Transverse colon (tissue), 4 donors: ENCODE measurements at regions not wholly inside any gene's neighbourhood (a gene's known extent, or its start where the extent isn't known, plus 50 kb on each side); places are given as distances from the start of the nearest gene placed in this dataset.
A peak's percentile ranks its signal among the peaks of the same experiment; 100 is the strongest.

Source experiments
- DNase-seq: peaks from one replicate; pipeline ENCODE4 v3.0.0-alpha.2; 2019
- H3K27ac ChIP-seq, 4 donors: fragments of 200-600 bp; sonication (generic); 2 replicates each; pipeline ENCODE4 v1.5.1; 2016 to 2018; ENCODE audit warnings: inconsistent platforms in 4 of 4
- H3K27me3 ChIP-seq: fragments of 200-600 bp; sonication (generic); 2 replicates; pipeline ENCODE4 v1.5.1; 2017; ENCODE audit warnings: inconsistent platforms
- H3K36me3 ChIP-seq, 4 donors: fragments of 200-600 bp; sonication (generic); 2 replicates each; pipeline ENCODE4 v1.5.1; 2017 to 2019; ENCODE audit warnings: inconsistent platforms in 4 of 4
- H3K4me1 ChIP-seq, 4 donors: fragments of 200-600 bp; sonication (generic); 2 replicates each; pipeline ENCODE4 v1.5.1; 2017 to 2020; ENCODE audit warnings: inconsistent platforms in 4 of 4
- H3K4me3 ChIP-seq, 4 donors: fragments of 200-600 bp; sonication (generic); 1 replicate in 1 of 4; 2 replicates in 3 of 4; pipeline versions ENCODE4 v1.5.1 to v1.6.1; 2017 to 2019; ENCODE audit warnings: inconsistent platforms in 4 of 4
- H3K9me3 ChIP-seq, 2 donors: fragments of 200-600 bp; sonication (generic); 2 replicates each; pipeline ENCODE4 v1.5.1; 2017 to 2019; ENCODE audit warnings: inconsistent platforms in 2 of 2
- EP300 ChIP-seq: sonication (generic); formaldehyde crosslinking; IDR thresholded peaks from one replicate; pipeline ENCODE4 v1.6.1; 2017; ENCODE audit warnings: antibody characterized with exemption, low read depth
- POLR2A ChIP-seq: fragments of 450-650 bp; IDR thresholded peaks from one replicate; pipeline ENCODE4 v1.6.1; 2016; ENCODE audit warnings: antibody characterized with exemption, mild to moderate bottlenecking, moderate library complexity
- POLR2AphosphoS5 ChIP-seq, 3 donors: sonication (generic); formaldehyde crosslinking; IDR thresholded peaks; one replicate each; pipeline ENCODE4 v1.6.1; 2016; ENCODE audit warnings: antibody characterized with exemption in 3 of 3
- WGBS, 2 donors: methylation state at CpG; one replicate each; pipeline ENCODE4 v1.1.5; 2018; ENCODE audit warnings: low coverage in 1 of 2; 5-methylcytosine and 5-hydroxymethylcytosine counted together
- in situ Hi-C, 4 donors: fragments of 200-750 bp; cut with MboI; loops; one replicate each; pipeline versions ENCODE4 v1.15.0 to v1.15.1; 2017; ENCODE audit warnings: low sequenced_read_pairs in 3 of 4, low pct_ligation_motif_present in 1 of 4, low pct_unique_long_range_greater_than_20kb in 1 of 4
- intact Hi-C: fragments of 100-400 bp; cut with DNase I; formaldehyde crosslinking; loops from one replicate; pipeline ENCODE4 v1.15.1; 2023; ENCODE audit warnings: low total_unique reads
- TF ChIP-seq, protein P1 (sequence below), 5 experiments: fragments of 200-600 bp in 3 of 5; fragments of 450-650 bp in 2 of 5; sonication (generic) in 3 of 5; IDR thresholded peaks; 1 replicate in 2 of 5; 2 replicates in 3 of 5; pipeline ENCODE4 v1.5.1; 2016 to 2017; ENCODE audit warnings: antibody characterized with exemption in 5 of 5, inconsistent platforms in 3 of 5, mild to moderate bottlenecking in 2 of 5, moderate library complexity in 1 of 5

DNA sequence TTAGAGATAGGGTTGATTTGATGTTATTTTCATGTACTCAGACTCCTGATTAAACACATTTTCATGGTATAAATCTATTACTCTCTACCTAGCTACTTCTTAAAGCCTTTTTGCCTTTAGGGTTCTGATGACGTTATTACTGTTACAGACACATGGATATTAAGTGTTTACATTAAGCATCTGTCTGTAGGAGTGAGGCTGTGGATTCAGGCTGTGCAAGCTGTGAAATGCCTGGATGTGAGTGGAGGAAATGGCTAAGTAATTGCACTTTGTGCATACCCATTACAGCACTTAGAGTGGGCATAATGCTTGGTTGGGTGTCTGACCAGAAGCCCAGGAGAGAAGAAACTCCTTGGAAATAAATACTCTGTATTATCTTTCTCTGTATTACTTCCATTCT is 186.8 kb downstream of the SNX18 start:
- WGBS, 2 donors: 75 to 79% methylated on average over 1 of the region's 1 CpG
- no peak overlapping the region for H3K4me3 ChIP-seq
- no peak overlapping the region for H3K27ac ChIP-seq
- H3K27me3 ChIP-seq: no peaks in the 10 kb centered on the region
- intact Hi-C loops (no loop called here), in situ Hi-C loops (no loop called here)
- no peaks in the 10 kb centered on the region for H3K9me3 ChIP-seq
- H3K4me1 ChIP-seq: peaks cover 0 to 18% (median 4%) of the 10 kb centered on the region in 4 donors
- TF ChIP-seq, protein P1, sequence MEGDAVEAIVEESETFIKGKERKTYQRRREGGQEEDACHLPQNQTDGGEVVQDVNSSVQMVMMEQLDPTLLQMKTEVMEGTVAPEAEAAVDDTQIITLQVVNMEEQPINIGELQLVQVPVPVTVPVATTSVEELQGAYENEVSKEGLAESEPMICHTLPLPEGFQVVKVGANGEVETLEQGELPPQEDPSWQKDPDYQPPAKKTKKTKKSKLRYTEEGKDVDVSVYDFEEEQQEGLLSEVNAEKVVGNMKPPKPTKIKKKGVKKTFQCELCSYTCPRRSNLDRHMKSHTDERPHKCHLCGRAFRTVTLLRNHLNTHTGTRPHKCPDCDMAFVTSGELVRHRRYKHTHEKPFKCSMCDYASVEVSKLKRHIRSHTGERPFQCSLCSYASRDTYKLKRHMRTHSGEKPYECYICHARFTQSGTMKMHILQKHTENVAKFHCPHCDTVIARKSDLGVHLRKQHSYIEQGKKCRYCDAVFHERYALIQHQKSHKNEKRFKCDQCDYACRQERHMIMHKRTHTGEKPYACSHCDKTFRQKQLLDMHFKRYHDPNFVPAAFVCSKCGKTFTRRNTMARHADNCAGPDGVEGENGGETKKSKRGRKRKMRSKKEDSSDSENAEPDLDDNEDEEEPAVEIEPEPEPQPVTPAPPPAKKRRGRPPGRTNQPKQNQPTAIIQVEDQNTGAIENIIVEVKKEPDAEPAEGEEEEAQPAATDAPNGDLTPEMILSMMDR (IDR thresholded peaks at IDR 0.05): no peak
- TF ChIP-seq POLR2AphosphoS5 (IDR thresholded peaks at IDR 0.05) (no peak), POLR2A (no peak), EP300 (no peak)
- DNase-seq: no peak
- H3K36me3 ChIP-seq: no peaks in the 10 kb centered on the region

- Histone ChIP-seq H3K27ac (peak overlapping the region in 3 of 4 donors; percentile 5 to 23 (median 18)), H3K9me3 (no peaks in the 10 kb centered on the region), H3K36me3 (no peaks in the 10 kb centered on the region), H3K4me1 (peaks cover 0 to 18% (median 4%) of the 10 kb centered on the region in 4 donors), H3K4me3 (no peak overlapping the region), H3K27me3 (no peaks in the 10 kb centered on the region)
- in situ Hi-C loops: no loop called here
- intact Hi-C loops: no loop called here
- DNase-seq: no peak
- 77 to 100% methylated on average over 2 to 10 of the region's 10 CpGs for WGBS, 2 donors
- TF ChIP-seq, protein P1 (IDR thresholded peaks at IDR 0.05): no peak
- TF ChIP-seq POLR2AphosphoS5 (IDR thresholded peaks at IDR 0.05): no peak
These were observed 186.2 kb downstream of the SNX18 start for GRCh38 chr5:54703565-54704255.

DNA sequence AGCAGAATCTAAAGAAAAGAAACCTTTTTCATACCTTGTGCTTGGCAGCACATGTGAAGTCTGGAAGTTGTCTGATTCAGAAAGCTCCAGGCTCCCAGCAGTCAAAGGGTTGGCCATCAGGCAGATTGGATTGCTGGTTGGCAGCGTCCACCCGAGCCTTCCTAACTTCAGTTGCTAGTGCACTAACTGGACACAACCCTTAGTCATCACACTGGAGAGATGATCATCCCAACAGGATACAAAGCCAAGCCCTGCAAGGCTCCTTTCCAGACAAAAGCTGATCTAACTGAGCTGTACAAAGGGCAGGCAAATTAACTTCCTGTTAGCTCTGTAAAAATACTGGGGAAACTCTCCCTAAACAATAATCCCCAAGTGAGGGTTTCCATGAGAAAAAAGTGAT is 185.6 kb downstream of the SNX18 start:
- no peak overlapping the region for H3K4me3 ChIP-seq
- 18% methylated on average over 2 of the region's 2 CpGs; no CpG with 5 or more reads in 1 of the 2 donors for WGBS, 2 donors
- H3K36me3 ChIP-seq: no peaks in the 10 kb centered on the region
- H3K4me1 ChIP-seq: peaks cover 0 to 18% (median 4%) of the 10 kb centered on the region in 4 donors
- H3K27ac ChIP-seq: peak overlapping the region; percentile 3 to 23 (median 12)
- intact Hi-C loops (no loop called here), in situ Hi-C loops (no loop called here)
- DNase-seq: no peak
- H3K9me3 ChIP-seq: no peaks in the 10 kb centered on the region
- no peaks in the 10 kb centered on the region for H3K27me3 ChIP-seq
- TF ChIP-seq POLR2A: no peak
- no peak for TF ChIP-seq EP300
- no peak for TF ChIP-seq POLR2AphosphoS5 (IDR thresholded peaks at IDR 0.05)
- TF ChIP-seq, protein P1 (IDR thresholded peaks at IDR 0.05): no peak

DNA sequence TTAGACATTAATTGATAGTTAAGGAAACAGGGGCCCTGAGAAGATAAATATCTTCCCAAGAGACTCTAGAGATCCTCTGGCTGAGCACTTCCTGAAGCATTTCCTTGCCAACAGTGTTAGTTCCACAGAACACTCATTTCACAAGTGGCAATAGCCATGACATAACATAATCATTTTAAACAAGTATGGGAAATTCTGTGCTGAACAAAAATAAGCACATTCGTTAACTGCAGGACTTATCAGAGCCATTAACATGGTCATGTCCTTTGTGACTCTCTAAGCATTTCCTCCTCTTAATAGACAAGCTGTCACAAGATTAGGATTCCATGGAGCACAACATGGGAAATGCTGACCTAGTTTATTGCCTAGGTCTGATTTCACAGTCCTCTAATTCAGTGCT is 184.9 kb downstream of the SNX18 start:
- DNase-seq: no peak
- no peak for TF ChIP-seq POLR2A
- TF ChIP-seq POLR2AphosphoS5 (IDR thresholded peaks at IDR 0.05): no peak
- TF ChIP-seq EP300: no peak
- TF ChIP-seq, protein P1 (IDR thresholded peaks at IDR 0.05): no peak
- intact Hi-C loops: no loop called here
- Histone ChIP-seq H3K4me3 (no peak overlapping the region), H3K27me3 (no peaks in the 10 kb centered on the region), H3K4me1 (peaks cover 0 to 20% (median 4%) of the 10 kb centered on the region in 4 donors), H3K27ac (peak overlapping the region in 1 of 4 donors; percentile 30), H3K36me3 (no peaks in the 10 kb centered on the region), H3K9me3 (no peaks in the 10 kb centered on the region)
- WGBS, 2 donors: 64 to 83% methylated on average over 1 of the region's 1 CpG
- in situ Hi-C loops: no loop called here
